Nephron progenitor cell (in vitro differentiated cells): ENCODE measurements at regions not wholly inside any gene's neighbourhood (a gene's known extent, or its start where the extent isn't known, plus 50 kb on each side); places are given as distances from the start of the nearest gene placed in this dataset.

Experiments
- DNase-seq: peaks from one replicate; pipeline ENCODE4 v3.0.0; 2021
- H3K27ac Mint-ChIP-seq: 2 replicates; pipeline ENCODE4 v1.8.0; 2021; ENCODE audit warnings: mild to moderate bottlenecking, moderate library complexity, mixed read lengths
- H3K27me3 Mint-ChIP-seq: 2 replicates; pipeline ENCODE4 v1.8.0; 2021; ENCODE audit warnings: mild to moderate bottlenecking, low read depth, mixed read lengths; ENCODE audit not compliant: poor library complexity
- H3K36me3 Mint-ChIP-seq: 2 replicates; pipeline ENCODE4 v1.8.0; 2021; ENCODE audit warnings: low read depth, mixed read lengths
- H3K4me1 Mint-ChIP-seq: 2 replicates; pipeline ENCODE4 v1.8.0; 2021; ENCODE audit warnings: mixed read lengths
- H3K4me3 Mint-ChIP-seq: 2 replicates; pipeline ENCODE4 v1.8.0; 2021; ENCODE audit warnings: mild to moderate bottlenecking, moderate library complexity, mixed read lengths
- H3K9me3 Mint-ChIP-seq: 2 replicates; pipeline ENCODE4 v1.8.0; 2021; ENCODE audit warnings: mild to moderate bottlenecking, moderate library complexity, mixed read lengths
- TF ChIP-seq, protein P1 (sequence below): fragments of 200-600 bp; sonication (generic); IDR thresholded peaks from 2 replicates; pipeline ENCODE4 v1.5.0; 2021; ENCODE audit warnings: antibody characterized with exemption

GRCh38 chr6:169988769-169989550 lies 237.5 kb downstream of the ERMARD start:
- no peaks in the 10 kb centered on the region for H3K9me3 Mint-ChIP-seq
- peaks cover 16% of the 10 kb centered on the region for H3K4me1 Mint-ChIP-seq
- DNase-seq, result no peak
- H3K4me3 Mint-ChIP-seq, result no peak overlapping the region
- H3K27ac Mint-ChIP-seq, result no peak overlapping the region
- H3K27me3 Mint-ChIP-seq, result peaks cover 2% of the 10 kb centered on the region
- TF ChIP-seq, protein P1, sequence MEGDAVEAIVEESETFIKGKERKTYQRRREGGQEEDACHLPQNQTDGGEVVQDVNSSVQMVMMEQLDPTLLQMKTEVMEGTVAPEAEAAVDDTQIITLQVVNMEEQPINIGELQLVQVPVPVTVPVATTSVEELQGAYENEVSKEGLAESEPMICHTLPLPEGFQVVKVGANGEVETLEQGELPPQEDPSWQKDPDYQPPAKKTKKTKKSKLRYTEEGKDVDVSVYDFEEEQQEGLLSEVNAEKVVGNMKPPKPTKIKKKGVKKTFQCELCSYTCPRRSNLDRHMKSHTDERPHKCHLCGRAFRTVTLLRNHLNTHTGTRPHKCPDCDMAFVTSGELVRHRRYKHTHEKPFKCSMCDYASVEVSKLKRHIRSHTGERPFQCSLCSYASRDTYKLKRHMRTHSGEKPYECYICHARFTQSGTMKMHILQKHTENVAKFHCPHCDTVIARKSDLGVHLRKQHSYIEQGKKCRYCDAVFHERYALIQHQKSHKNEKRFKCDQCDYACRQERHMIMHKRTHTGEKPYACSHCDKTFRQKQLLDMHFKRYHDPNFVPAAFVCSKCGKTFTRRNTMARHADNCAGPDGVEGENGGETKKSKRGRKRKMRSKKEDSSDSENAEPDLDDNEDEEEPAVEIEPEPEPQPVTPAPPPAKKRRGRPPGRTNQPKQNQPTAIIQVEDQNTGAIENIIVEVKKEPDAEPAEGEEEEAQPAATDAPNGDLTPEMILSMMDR, result no peak
- H3K36me3 Mint-ChIP-seq, result no peaks in the 10 kb centered on the region

DNA sequence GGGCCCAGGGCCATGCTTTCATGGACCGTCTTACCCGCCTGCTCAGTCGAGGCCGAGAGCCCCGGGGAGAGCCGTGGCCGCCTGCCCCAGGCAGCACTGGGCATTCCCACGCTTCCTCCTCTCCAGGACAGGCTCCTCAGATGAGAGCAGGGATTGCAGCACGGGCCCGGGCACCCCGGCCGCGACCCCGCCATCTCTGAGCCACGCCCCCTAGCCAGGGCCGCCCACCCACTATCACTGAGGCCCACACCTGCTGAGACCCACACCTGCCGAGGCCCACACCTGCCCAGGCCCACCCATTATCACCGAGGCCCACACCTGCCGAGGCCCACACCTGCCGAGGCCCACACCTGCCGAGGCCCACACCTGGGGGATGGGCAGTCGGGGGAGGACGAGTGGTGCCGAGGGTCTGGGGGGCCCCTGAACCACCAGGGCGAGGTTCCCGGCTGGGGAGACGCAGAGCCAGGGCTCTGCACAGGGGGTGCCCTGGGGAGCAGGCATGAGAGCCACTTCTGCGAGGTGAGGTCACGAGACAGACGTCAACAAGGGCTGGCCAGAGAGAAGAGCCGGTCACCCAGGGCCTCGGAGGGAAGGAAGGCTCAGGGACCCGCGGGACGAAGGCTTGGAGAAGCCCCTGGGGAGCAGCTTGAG lies 235.6 kb downstream of the ERMARD start:
- TF ChIP-seq, protein P1, result no peak
- peaks cover 2% of the 10 kb centered on the region for H3K27me3 Mint-ChIP-seq
- no peaks in the 10 kb centered on the region for H3K9me3 Mint-ChIP-seq
- DNase-seq, result no peak
- no peaks in the 10 kb centered on the region for H3K36me3 Mint-ChIP-seq
- no peak overlapping the region for H3K4me3 Mint-ChIP-seq
- H3K4me1 Mint-ChIP-seq, result peaks cover 16% of the 10 kb centered on the region
- no peak overlapping the region for H3K27ac Mint-ChIP-seq

DNA sequence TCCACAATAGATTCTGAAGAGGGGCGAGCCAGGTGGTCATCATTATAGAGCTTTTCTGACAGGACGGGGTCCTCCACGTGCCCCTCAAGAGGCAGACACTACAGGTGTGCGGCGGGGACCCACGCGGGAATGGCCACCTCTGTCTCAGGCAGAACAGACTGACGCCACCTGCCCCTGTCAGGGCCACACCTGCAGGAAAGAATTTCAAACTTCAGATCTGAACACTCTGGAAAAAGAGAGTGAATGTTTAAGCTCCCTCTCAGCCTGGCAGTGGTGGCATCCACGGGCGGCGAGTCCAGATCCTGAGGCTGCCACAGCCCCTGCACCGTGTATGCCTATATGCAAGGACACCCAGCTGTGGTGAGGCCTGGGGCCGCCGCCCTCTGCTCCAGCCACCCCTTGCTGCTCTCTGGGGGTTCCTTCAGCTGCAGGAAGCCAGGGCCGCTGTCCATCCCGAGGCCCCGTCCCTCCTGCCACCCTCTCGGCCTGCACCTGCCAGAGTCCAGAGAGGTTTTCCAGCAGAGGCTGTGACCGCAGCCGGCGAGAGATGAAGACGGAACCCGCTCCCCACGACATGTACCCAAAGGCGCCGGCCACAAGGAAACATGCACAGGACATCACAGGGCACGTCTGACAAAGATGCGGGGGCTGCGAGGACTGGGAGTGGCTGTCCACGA lies 234.9 kb downstream of the ERMARD start:
- Mint-ChIP-seq H3K4me3 (no peak overlapping the region), H3K36me3 (no peaks in the 10 kb centered on the region), H3K27me3 (peaks cover 5% of the 10 kb centered on the region), H3K4me1 (peaks cover 15% of the 10 kb centered on the region), H3K9me3 (no peaks in the 10 kb centered on the region), H3K27ac (no peak overlapping the region)
- DNase-seq, result no peak
- TF ChIP-seq, protein P1, result no peak

GRCh38 chr6:169985121-169986015 lies 233.9 kb downstream of the ERMARD start:
- no peaks in the 10 kb centered on the region for H3K36me3 Mint-ChIP-seq

More at GRCh38 chr6:169985121-169986015, 233.9 kb downstream of the ERMARD start:
- TF ChIP-seq, protein P1, result no peak
- Mint-ChIP-seq H3K4me1 (peaks cover 22% of the 10 kb centered on the region), H3K9me3 (no peaks in the 10 kb centered on the region), H3K4me3 (no peak overlapping the region), H3K27ac (no peak overlapping the region), H3K27me3 (peaks cover 14% of the 10 kb centered on the region)
- no peak for DNase-seq
